Endometrial microvascular endothelial cells (primary cell): ENCODE measurements at regions not wholly inside any gene's neighbourhood (a gene's known extent, or its start where the extent isn't known, plus 50 kb on each side); places are given as distances from the start of the nearest gene placed in this dataset.
"Not testable (repeated sequence)": the region's sequence is repeated elsewhere in the genome, so short reads cannot be mapped to it uniquely, and the experiment has no call there.

Source experiments
- in situ Hi-C: cut with HindIII; loops from 2 replicates; pipeline ENCODE4 v1.10.0; 2017; ENCODE audit warnings: low sequenced_read_pairs, low pct_unique_long_range_greater_than_20kb; ENCODE audit errors: inconsistent ontology term

GRCh38 chr4:12399781-12400180 lies 971.1 kb upstream of the HS3ST1 start:
- in situ Hi-C loops: no loop called here

- in situ Hi-C loops: no loop called here
Observed at GRCh38 chr4:12393631-12394262, 965.1 kb upstream of the HS3ST1 start.

- in situ Hi-C loops: no loop called here
Observed at GRCh38 chr4:12389604-12390003, 960.9 kb upstream of the HS3ST1 start.

GRCh38 chr4:12382567-12382966 lies 953.9 kb upstream of the HS3ST1 start:
- in situ Hi-C loops: no loop called here

- in situ Hi-C loops: no loop called here
Observed at GRCh38 chr4:12379191-12379590, 950.5 kb upstream of the HS3ST1 start.

- in situ Hi-C loops: no loop called here
Observed at GRCh38 chr4:12375805-12376204, 947.1 kb upstream of the HS3ST1 start.

- in situ Hi-C loops: not testable (repeated sequence)
Observed at GRCh38 chr4:12365869-12366268, 937.2 kb upstream of the HS3ST1 start.

GRCh38 chr4:12360391-12360790 lies 931.7 kb upstream of the HS3ST1 start:
- in situ Hi-C loops: no loop called here

GRCh38 chr4:12359420-12359819 lies 930.7 kb upstream of the HS3ST1 start:
- in situ Hi-C loops: no loop called here

- in situ Hi-C loops: not testable (repeated sequence)
Observed at GRCh38 chr4:12333083-12333482, 904.4 kb upstream of the HS3ST1 start.

GRCh38 chr4:12324965-12325364 lies 896.3 kb upstream of the HS3ST1 start:
- in situ Hi-C loops: no loop called here

GRCh38 chr4:12319765-12320164 lies 891.1 kb upstream of the HS3ST1 start:
- in situ Hi-C loops: no loop called here

GRCh38 chr4:12304905-12305304 lies 876.2 kb upstream of the HS3ST1 start:
- in situ Hi-C loops: no loop called here

GRCh38 chr4:12296366-12296765 lies 867.7 kb upstream of the HS3ST1 start:
- in situ Hi-C loops: no loop called here

- in situ Hi-C loops: no loop called here
Observed at GRCh38 chr4:12293906-12294525, 865.3 kb upstream of the HS3ST1 start.

GRCh38 chr4:12286351-12286750 lies 857.7 kb upstream of the HS3ST1 start:
- in situ Hi-C loops: no loop called here

GRCh38 chr4:12270546-12270945 lies 841.9 kb upstream of the HS3ST1 start:
- in situ Hi-C loops: no loop called here

- in situ Hi-C loops: no loop called here
Observed at GRCh38 chr4:12265554-12265953, 836.9 kb upstream of the HS3ST1 start.

- in situ Hi-C loops: no loop called here
Observed at GRCh38 chr4:12260453-12260852, 831.8 kb upstream of the HS3ST1 start.

GRCh38 chr4:12244973-12245372 lies 816.3 kb upstream of the HS3ST1 start:
- in situ Hi-C loops: no loop called here

GRCh38 chr4:12242354-12242753 lies 813.7 kb upstream of the HS3ST1 start:
- in situ Hi-C loops: no loop called here
